ENCODE measurements at regions not wholly inside any gene's neighbourhood (a gene's known extent, or its start where the extent isn't known, plus 50 kb on each side); places are given as distances from the start of the nearest gene placed in this dataset.

DNA sequence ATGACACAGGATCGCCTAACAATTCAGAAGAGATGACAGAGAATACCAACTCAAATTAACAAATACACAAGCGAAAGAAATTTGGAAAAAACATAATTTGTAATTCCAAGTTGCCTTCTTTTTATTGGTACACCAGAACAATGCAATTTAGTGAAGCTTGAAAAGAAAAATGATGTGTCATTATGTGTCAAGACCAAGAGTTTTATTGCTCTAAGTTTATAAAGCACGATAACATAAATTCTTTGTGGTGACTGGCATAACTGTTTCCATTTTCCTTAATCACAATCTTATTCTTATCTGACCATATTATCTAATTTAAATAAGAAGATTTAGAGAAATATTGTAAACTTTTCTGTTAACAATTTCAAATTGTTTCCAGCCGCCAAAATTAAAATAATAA is 273.2 kb upstream of the TECRL start:
- H3K36me3 ChIP-seq (ENCODE audit: control insufficient read depth in 2 of 4, insufficient read depth in 4 of 4, low read length in 3 of 4): no peaks in the 10 kb centered on the region
- H4K20me1 ChIP-seq (replicated peaks in 1 of 2; ENCODE audit: control insufficient read depth in 1 of 2, insufficient read depth in 2 of 2, low read length in 2 of 2): no peaks in the 10 kb centered on the region
- H3K27ac ChIP-seq (ENCODE audit: low read depth, low read length): no peak overlapping the region
- H4K8ac ChIP-seq (ENCODE audit: extremely low read depth, insufficient read depth, low read length): no peak overlapping the region
- no peak overlapping the region for H2BK120ac ChIP-seq (replicated peaks; ENCODE audit: low read depth, low read length)
- H3K14ac ChIP-seq (ENCODE audit: insufficient read length): no peak overlapping the region
- H3K79me2 ChIP-seq (ENCODE audit: control insufficient read depth in 1 of 2, insufficient read depth in 2 of 2, low read length in 2 of 2): no peaks in the 10 kb centered on the region
- H3K9me3 ChIP-seq (ENCODE audit: insufficient read depth in 2 of 2, low read depth in 1 of 2, low read length in 1 of 2): 0 out of 4 replicates have a peak, but pooled peaks cover 0 to 6% of the 10 kb centered on the region in 2 experiments
- H3K4ac ChIP-seq (replicated peaks; ENCODE audit: insufficient read length, low read depth, low read length): no peak overlapping the region
- no peak overlapping the region for H3K23ac ChIP-seq (ENCODE audit: insufficient read length)
- DNase-seq (ENCODE audit: low read depth in 1 of 2, low spot score in 2 of 2) (no peak), FAIRE-seq (no peak)
- no peak overlapping the region for H4K5ac ChIP-seq (ENCODE audit: insufficient read length, low read depth, low read length)
- no peak overlapping the region for H3K18ac ChIP-seq (ENCODE audit: extremely low read depth, low read length)
- H3K79me1 ChIP-seq (ENCODE audit: low read depth, low read length): no peaks in the 10 kb centered on the region
- H2BK20ac ChIP-seq (ENCODE audit: low read length): no peak overlapping the region
- no peaks in the 10 kb centered on the region for H3K27me3 ChIP-seq (replicated peaks in 1 of 4; ENCODE audit: control insufficient read depth in 3 of 4, extremely low read depth in 1 of 4, insufficient read depth in 3 of 4, low read length in 3 of 4)
- H3K4me2 ChIP-seq (ENCODE audit: insufficient read depth in 1 of 2, low read depth in 2 of 2, low read length in 2 of 2): no peak overlapping the region
- H3K56ac ChIP-seq (replicated peaks; ENCODE audit: insufficient read length, low read depth, low read length): no peak overlapping the region
- H3K4me3 ChIP-seq (ENCODE audit: extremely low read depth in 1 of 4, insufficient read depth in 2 of 4, low read depth in 3 of 4, low read length in 4 of 4): no peak overlapping the region
- ChIA-PET POLR2A (ENCODE audit: partially characterized antibody) (no interaction called here), CTCF (ENCODE audit: partially characterized antibody) (no interaction called here)
- WGBS, 2 experiments (ENCODE audit: extremely low coverage in 1 of 2, insufficient coverage in 1 of 2, insufficient read length in 1 of 2, insufficient replicate concordance in 2 of 2, low coverage in 1 of 2, low lambda C conversion rate in 2 of 2, missing lambda C conversion rate in 1 of 2): 95% methylated on average over 4 of the region's 4 CpGs; no CpG with 5 or more reads in 1 of the 2 experiments
- H2AFZ ChIP-seq (ENCODE audit: low read length): no peak overlapping the region
- H3K23me2 ChIP-seq (ENCODE audit: low read depth, low read length): no peaks in the 10 kb centered on the region
- no peak overlapping the region for H2AK5ac ChIP-seq (ENCODE audit: low read depth, low read length)
- H4K91ac ChIP-seq (replicated peaks; ENCODE audit: insufficient read length, low read length): no peak overlapping the region
- no peaks in the 10 kb centered on the region for H3K4me1 ChIP-seq (replicated peaks in 1 of 4; ENCODE audit: control insufficient read depth in 3 of 4, insufficient read depth in 4 of 4, low read length in 3 of 4)
- H2BK12ac ChIP-seq (ENCODE audit: low read depth, low read length): no peak overlapping the region
- H2BK15ac ChIP-seq (ENCODE audit: low read length): no peak overlapping the region
- no peak overlapping the region for H2BK5ac ChIP-seq (ENCODE audit: low read depth, low read length)
- no peak overlapping the region for H3K9ac ChIP-seq (replicated peaks in 1 of 4; ENCODE audit: extremely low read depth in 1 of 4, low read depth in 3 of 4, low read length in 3 of 4)
- no peak for TF ChIP-seq BACH1 (IDR thresholded peaks at IDR 0.05; ENCODE audit: low read length)
- no peak for TF ChIP-seq MAFK (IDR thresholded peaks at IDR 0.05; ENCODE audit: low read depth, low read length)
- no peak for TF ChIP-seq GABPA (IDR thresholded peaks at IDR 0.05; ENCODE audit: borderline replicate concordance, insufficient read depth, low read length)
- TF ChIP-seq, protein P1, sequence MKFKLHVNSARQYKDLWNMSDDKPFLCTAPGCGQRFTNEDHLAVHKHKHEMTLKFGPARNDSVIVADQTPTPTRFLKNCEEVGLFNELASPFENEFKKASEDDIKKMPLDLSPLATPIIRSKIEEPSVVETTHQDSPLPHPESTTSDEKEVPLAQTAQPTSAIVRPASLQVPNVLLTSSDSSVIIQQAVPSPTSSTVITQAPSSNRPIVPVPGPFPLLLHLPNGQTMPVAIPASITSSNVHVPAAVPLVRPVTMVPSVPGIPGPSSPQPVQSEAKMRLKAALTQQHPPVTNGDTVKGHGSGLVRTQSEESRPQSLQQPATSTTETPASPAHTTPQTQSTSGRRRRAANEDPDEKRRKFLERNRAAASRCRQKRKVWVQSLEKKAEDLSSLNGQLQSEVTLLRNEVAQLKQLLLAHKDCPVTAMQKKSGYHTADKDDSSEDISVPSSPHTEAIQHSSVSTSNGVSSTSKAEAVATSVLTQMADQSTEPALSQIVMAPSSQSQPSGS (IDR thresholded peaks at IDR 0.05; ENCODE audit: low read length): no peak
- TF ChIP-seq TAF7 (optimal IDR thresholded peaks at IDR 0.05; ENCODE audit: borderline replicate concordance, low read depth, low read length): no peak
- no peak for TF ChIP-seq JUN (IDR thresholded peaks at IDR 0.05; ENCODE audit: low read depth, low read length)
- no peak for TF ChIP-seq CBX5 (IDR thresholded peaks at IDR 0.05; ENCODE audit: low read depth, low read length)
- no peak for TF ChIP-seq RAD21 (IDR thresholded peaks at IDR 0.05 in 1 of 2, conservative IDR thresholded peaks at IDR 0.05 in 1 of 2; ENCODE audit: low read depth in 2 of 2, low read length in 2 of 2)
- TF ChIP-seq, protein P2, sequence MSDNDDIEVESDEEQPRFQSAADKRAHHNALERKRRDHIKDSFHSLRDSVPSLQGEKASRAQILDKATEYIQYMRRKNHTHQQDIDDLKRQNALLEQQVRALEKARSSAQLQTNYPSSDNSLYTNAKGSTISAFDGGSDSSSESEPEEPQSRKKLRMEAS (IDR thresholded peaks at IDR 0.05): no peak
- TF ChIP-seq BCL11A (IDR thresholded peaks at IDR 0.05; ENCODE audit: low read depth in 2 of 2, low read length in 2 of 2): no peak
- TF ChIP-seq TCF12 (IDR thresholded peaks at IDR 0.05; ENCODE audit: low read depth, low read length): no peak
- TF ChIP-seq CBX8 (IDR thresholded peaks at IDR 0.05; ENCODE audit: borderline replicate concordance, low read depth, low read length): no peak
